ENCODE measurements at regions not wholly inside any gene's neighbourhood (a gene's known extent, or its start where the extent isn't known, plus 50 kb on each side); places are given as distances from the start of the nearest gene placed in this dataset.

- TF ChIP-seq CTCF (conservative IDR thresholded peaks at IDR 0.05 in 1 of 2, IDR thresholded peaks at IDR 0.05 in 1 of 2; ENCODE audit: extremely low read depth in 1 of 2, insufficient read depth in 1 of 2, low read depth in 1 of 2, low read length in 2 of 2) = no peak
- no peak for TF ChIP-seq EZH2 (IDR thresholded peaks at IDR 0.05; ENCODE audit: borderline replicate concordance, low read length)
Measured at GRCh38 chr6:147806697-147807096, 298.2 kb downstream of the SAMD5 start.

All from mammary epithelial cell (primary cell).